Endothelial cell (in vitro differentiated cells): ENCODE measurements at regions not wholly inside any gene's neighbourhood (a gene's known extent, or its start where the extent isn't known, plus 50 kb on each side); places are given as distances from the start of the nearest gene placed in this dataset.
"Not testable (repeated sequence)": the region's sequence is repeated elsewhere in the genome, so short reads cannot be mapped to it uniquely, and the experiment has no call there.

Experiments used
- DNase-seq: peaks from one replicate; pipeline ENCODE4 v3.0.0; 2021; ENCODE audit warnings: low spot score
- H3K27ac Mint-ChIP-seq: one replicate; pipeline ENCODE4 v1.8.0; 2021; ENCODE audit warnings: mixed read lengths, inconsistent platforms; ENCODE audit not compliant: unreplicated experiment
- H3K27me3 Mint-ChIP-seq: one replicate; pipeline ENCODE4 v1.8.0; 2021; ENCODE audit warnings: mild to moderate bottlenecking, moderate library complexity, mixed read lengths, inconsistent platforms; ENCODE audit not compliant: unreplicated experiment
- H3K36me3 Mint-ChIP-seq: one replicate; pipeline ENCODE4 v1.8.0; 2021; ENCODE audit warnings: mild to moderate bottlenecking, low read depth, mixed read lengths, inconsistent platforms; ENCODE audit not compliant: unreplicated experiment
- H3K4me1 Mint-ChIP-seq: one replicate; pipeline ENCODE4 v1.8.0; 2021; ENCODE audit warnings: mild to moderate bottlenecking, mixed read lengths, inconsistent platforms; ENCODE audit not compliant: unreplicated experiment
- H3K4me3 Mint-ChIP-seq: one replicate; pipeline ENCODE4 v1.8.0; 2021; ENCODE audit warnings: mild to moderate bottlenecking, mixed read lengths, inconsistent platforms; ENCODE audit not compliant: unreplicated experiment
- H3K9me3 Mint-ChIP-seq: one replicate; pipeline ENCODE4 v1.8.0; 2021; ENCODE audit warnings: mixed read lengths, inconsistent platforms; ENCODE audit not compliant: unreplicated experiment
- TF ChIP-seq, protein P1 (sequence below): fragments of 200-600 bp; sonication (generic); IDR thresholded peaks from one replicate; pipeline ENCODE4 v1.5.0; 2021; ENCODE audit warnings: antibody characterized with exemption; ENCODE audit not compliant: unreplicated experiment

GRCh38 chr14:106808907-106809306 lies 1282.5 kb downstream of the TMEM121 start:
- Mint-ChIP-seq H3K9me3 (peaks cover 38% of the 10 kb centered on the region), H3K4me3 (no peak overlapping the region), H3K36me3 (peaks cover 14% of the 10 kb centered on the region), H3K27ac (no peak overlapping the region), H3K4me1 (no peaks in the 10 kb centered on the region), H3K27me3 (peaks cover 11% of the 10 kb centered on the region)
- no peak for DNase-seq
- TF ChIP-seq, protein P1, sequence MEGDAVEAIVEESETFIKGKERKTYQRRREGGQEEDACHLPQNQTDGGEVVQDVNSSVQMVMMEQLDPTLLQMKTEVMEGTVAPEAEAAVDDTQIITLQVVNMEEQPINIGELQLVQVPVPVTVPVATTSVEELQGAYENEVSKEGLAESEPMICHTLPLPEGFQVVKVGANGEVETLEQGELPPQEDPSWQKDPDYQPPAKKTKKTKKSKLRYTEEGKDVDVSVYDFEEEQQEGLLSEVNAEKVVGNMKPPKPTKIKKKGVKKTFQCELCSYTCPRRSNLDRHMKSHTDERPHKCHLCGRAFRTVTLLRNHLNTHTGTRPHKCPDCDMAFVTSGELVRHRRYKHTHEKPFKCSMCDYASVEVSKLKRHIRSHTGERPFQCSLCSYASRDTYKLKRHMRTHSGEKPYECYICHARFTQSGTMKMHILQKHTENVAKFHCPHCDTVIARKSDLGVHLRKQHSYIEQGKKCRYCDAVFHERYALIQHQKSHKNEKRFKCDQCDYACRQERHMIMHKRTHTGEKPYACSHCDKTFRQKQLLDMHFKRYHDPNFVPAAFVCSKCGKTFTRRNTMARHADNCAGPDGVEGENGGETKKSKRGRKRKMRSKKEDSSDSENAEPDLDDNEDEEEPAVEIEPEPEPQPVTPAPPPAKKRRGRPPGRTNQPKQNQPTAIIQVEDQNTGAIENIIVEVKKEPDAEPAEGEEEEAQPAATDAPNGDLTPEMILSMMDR = no peak

- TF ChIP-seq, protein P1 = no peak
- no peak for DNase-seq
- no peak overlapping the region for H3K27ac Mint-ChIP-seq
- H3K4me1 Mint-ChIP-seq = no peaks in the 10 kb centered on the region
- peaks cover 14% of the 10 kb centered on the region for H3K36me3 Mint-ChIP-seq
- peaks cover 39% of the 10 kb centered on the region for H3K9me3 Mint-ChIP-seq
- H3K4me3 Mint-ChIP-seq = no peak overlapping the region
- H3K27me3 Mint-ChIP-seq = peaks cover 18% of the 10 kb centered on the region
Measured at GRCh38 chr14:106809615-106810014, 1283.2 kb downstream of the TMEM121 start.

- Mint-ChIP-seq H3K36me3 (peaks cover 14% of the 10 kb centered on the region), H3K27me3 (peaks cover 24% of the 10 kb centered on the region), H3K9me3 (peaks cover 39% of the 10 kb centered on the region)
- H3K4me1 Mint-ChIP-seq, H3K4me3 Mint-ChIP-seq, DNase-seq, H3K27ac Mint-ChIP-seq: not testable (repeated sequence)
Measured at GRCh38 chr14:106810168-106810567, 1283.8 kb downstream of the TMEM121 start.

DNA sequence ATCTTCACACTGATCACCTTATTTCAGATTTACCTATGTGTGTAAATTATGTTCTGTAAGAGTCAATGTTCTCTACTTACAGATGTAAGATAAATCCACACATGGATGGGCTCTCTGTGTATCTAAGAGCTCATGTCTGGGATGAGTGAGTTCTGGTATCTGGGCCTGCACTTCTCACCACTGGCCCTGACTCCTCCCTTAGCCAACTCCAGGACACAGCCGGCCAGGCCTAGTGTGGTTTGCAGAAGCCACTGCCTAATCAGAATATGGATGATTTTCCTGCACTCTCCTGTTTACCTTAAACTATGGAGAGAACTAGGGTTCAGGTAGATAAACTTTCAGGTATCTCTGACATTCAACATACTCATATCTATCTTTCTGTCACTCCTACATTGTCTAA lies 1284.8 kb downstream of the TMEM121 start:
- Mint-ChIP-seq H3K27me3 (peaks cover 24% of the 10 kb centered on the region), H3K9me3 (peaks cover 44% of the 10 kb centered on the region), H3K4me1 (no peaks in the 10 kb centered on the region), H3K4me3 (no peak overlapping the region), H3K36me3 (peaks cover 14% of the 10 kb centered on the region), H3K27ac (no peak overlapping the region)
- DNase-seq = no peak
- TF ChIP-seq, protein P1 = no peak

DNA sequence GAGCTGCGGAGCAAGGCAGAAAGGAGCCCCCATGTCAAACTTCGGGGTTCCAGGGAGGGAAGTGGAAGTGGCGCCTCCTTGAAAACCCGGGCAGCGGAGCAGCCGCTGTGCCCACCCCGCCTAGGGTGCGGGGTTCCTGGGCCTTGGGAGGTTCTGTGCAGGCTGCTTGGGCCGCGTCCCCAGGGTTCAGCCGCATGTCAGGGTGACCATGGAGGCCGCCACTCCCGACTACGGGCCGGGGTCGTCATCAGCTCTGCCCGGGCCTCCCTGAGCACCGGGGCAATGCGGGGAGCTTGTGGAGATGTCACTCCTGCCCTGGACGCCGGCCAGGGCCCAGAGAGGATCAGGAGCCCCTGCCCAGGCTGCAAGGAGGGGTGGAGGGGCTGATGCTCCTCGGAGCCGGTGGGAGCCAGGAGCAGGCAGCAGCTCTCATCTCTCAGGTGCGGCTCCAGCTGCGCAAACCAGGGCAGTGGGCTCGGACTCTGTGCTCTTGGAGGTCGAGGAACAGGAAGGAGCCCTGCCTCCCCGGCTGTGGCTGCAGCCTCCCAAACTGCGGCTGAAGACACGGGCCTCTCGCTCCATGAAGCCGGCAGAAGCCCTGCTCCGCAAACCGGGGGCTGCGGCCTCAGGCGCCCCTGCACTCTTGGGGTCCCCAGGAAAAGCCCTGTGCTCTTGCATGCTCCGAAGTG lies 1286.5 kb downstream of the TMEM121 start:
- Mint-ChIP-seq H3K27ac (no peak overlapping the region), H3K4me1 (no peaks in the 10 kb centered on the region), H3K9me3 (peaks cover 39% of the 10 kb centered on the region), H3K27me3 (peaks cover 24% of the 10 kb centered on the region), H3K36me3 (peaks cover 14% of the 10 kb centered on the region), H3K4me3 (no peak overlapping the region)
- no peak for DNase-seq
- TF ChIP-seq, protein P1 = no peak
